ENCODE measurements at regions not wholly inside any gene's neighbourhood (a gene's known extent, or its start where the extent isn't known, plus 50 kb on each side); places are given as distances from the start of the nearest gene placed in this dataset.

DNA sequence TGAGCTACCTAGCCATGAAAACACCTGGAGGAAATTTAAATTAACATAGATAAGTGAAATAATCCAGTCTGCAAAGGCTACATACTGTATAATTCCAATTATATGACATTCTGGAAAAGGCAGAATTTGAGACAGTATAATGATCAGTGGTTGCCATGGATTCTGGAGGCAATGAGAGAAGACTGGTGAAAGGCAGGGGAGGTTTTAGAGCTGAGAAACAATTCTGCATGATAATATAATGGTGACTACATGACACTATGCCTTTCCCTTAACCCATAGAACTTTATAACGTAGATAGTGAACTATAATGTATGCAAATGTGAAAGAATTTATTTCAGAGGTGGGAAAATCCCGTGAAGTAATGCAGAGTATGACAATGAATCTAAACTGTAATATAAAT lies 749.3 kb downstream of the TRIB2 start:
- no peak for TF ChIP-seq POLR2AphosphoS5 (IDR thresholded peaks at IDR 0.05; ENCODE audit: insufficient read depth, low read depth, low read length)
- TF ChIP-seq, protein P1, sequence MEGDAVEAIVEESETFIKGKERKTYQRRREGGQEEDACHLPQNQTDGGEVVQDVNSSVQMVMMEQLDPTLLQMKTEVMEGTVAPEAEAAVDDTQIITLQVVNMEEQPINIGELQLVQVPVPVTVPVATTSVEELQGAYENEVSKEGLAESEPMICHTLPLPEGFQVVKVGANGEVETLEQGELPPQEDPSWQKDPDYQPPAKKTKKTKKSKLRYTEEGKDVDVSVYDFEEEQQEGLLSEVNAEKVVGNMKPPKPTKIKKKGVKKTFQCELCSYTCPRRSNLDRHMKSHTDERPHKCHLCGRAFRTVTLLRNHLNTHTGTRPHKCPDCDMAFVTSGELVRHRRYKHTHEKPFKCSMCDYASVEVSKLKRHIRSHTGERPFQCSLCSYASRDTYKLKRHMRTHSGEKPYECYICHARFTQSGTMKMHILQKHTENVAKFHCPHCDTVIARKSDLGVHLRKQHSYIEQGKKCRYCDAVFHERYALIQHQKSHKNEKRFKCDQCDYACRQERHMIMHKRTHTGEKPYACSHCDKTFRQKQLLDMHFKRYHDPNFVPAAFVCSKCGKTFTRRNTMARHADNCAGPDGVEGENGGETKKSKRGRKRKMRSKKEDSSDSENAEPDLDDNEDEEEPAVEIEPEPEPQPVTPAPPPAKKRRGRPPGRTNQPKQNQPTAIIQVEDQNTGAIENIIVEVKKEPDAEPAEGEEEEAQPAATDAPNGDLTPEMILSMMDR (IDR thresholded peaks at IDR 0.05; ENCODE audit: extremely low read depth in 1 of 2, insufficient read depth in 1 of 2, low read depth in 1 of 2, low read length in 2 of 2), result no peak
- TF ChIP-seq POLR2A (IDR thresholded peaks at IDR 0.05; ENCODE audit: low read depth, low read length), result no peak
- TF ChIP-seq EZH2 (IDR thresholded peaks at IDR 0.05; ENCODE audit: borderline replicate concordance, low read depth, low read length, severe bottlenecking), result no peak

All from endothelial cell of umbilical vein (primary cell).